Tibial nerve (tissue), 4 donors: ENCODE measurements at regions not wholly inside any gene's neighbourhood (a gene's known extent, or its start where the extent isn't known, plus 50 kb on each side); places are given as distances from the start of the nearest gene placed in this dataset.

ENCODE experiments used
- EP300 ChIP-seq, 2 donors: sonication (generic); formaldehyde crosslinking; IDR thresholded peaks; one replicate each; pipeline ENCODE4 v1.6.1; 2017; ENCODE audit warnings: antibody characterized with exemption in 2 of 2, mild to moderate bottlenecking in 1 of 2
- POLR2A ChIP-seq, 2 donors: fragments of 450-650 bp; IDR thresholded peaks; one replicate each; pipeline ENCODE4 v1.6.1; 2017; ENCODE audit warnings: antibody characterized with exemption in 2 of 2, mild to moderate bottlenecking in 2 of 2, moderate library complexity in 2 of 2
- TF ChIP-seq, protein P1 (sequence below), 5 experiments: fragments of 200-600 bp in 3 of 5; fragments of 450-650 bp in 2 of 5; sonication (generic) in 3 of 5; IDR thresholded peaks; one replicate each; pipeline ENCODE4 v1.5.1; 2016 to 2019; ENCODE audit warnings: antibody characterized with exemption in 5 of 5, mild to moderate bottlenecking in 3 of 5, moderate library complexity in 2 of 5

DNA sequence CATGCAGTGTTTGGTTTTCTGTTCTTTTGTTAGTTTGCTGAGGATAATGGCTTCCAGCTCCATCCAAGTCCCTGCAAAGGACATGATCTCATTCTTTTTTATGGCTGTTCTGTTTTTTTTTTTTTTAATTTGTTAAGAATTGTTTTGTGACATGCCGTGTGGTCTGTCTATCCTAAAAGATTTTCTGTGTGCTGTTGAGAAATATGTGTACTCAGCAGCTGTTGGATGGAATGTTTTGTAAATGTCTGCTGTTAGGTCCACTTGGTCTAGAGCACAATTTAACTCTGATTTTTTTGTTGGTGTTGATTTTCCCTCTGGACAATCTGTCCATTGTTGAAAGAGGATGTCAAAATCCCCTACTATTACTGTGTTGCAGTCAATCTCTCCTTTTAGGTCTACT is 80.4 kb upstream of the WDR75 start:
- TF ChIP-seq, protein P1, sequence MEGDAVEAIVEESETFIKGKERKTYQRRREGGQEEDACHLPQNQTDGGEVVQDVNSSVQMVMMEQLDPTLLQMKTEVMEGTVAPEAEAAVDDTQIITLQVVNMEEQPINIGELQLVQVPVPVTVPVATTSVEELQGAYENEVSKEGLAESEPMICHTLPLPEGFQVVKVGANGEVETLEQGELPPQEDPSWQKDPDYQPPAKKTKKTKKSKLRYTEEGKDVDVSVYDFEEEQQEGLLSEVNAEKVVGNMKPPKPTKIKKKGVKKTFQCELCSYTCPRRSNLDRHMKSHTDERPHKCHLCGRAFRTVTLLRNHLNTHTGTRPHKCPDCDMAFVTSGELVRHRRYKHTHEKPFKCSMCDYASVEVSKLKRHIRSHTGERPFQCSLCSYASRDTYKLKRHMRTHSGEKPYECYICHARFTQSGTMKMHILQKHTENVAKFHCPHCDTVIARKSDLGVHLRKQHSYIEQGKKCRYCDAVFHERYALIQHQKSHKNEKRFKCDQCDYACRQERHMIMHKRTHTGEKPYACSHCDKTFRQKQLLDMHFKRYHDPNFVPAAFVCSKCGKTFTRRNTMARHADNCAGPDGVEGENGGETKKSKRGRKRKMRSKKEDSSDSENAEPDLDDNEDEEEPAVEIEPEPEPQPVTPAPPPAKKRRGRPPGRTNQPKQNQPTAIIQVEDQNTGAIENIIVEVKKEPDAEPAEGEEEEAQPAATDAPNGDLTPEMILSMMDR (IDR thresholded peaks at IDR 0.05): no peak
- TF ChIP-seq EP300 (IDR thresholded peaks at IDR 0.05) (no peak), POLR2A (IDR thresholded peaks at IDR 0.05) (no peak)
